Sigmoid colon (tissue), 4 donors: ENCODE measurements at regions not wholly inside any gene's neighbourhood (a gene's known extent, or its start where the extent isn't known, plus 50 kb on each side); places are given as distances from the start of the nearest gene placed in this dataset.

ENCODE experiments used
- CTCF ChIP-seq, 4 experiments: fragments of 450-650 bp in 3 of 4; fragments of 200-600 bp in 1 of 4; IDR thresholded peaks; one replicate each; pipeline ENCODE4 v1.5.1; 2016 to 2019; ENCODE audit warnings: antibody characterized with exemption in 4 of 4, mild to moderate bottlenecking in 3 of 4, moderate library complexity in 2 of 4
- EP300 ChIP-seq, 4 donors: sonication (generic); formaldehyde crosslinking; IDR thresholded peaks; one replicate each; pipeline ENCODE4 v1.6.1; 2017; ENCODE audit warnings: antibody characterized with exemption in 4 of 4
- POLR2AphosphoS5 ChIP-seq, 4 donors: sonication (generic); formaldehyde crosslinking; IDR thresholded peaks; one replicate each; pipeline ENCODE4 v1.6.1; 2017; ENCODE audit warnings: antibody characterized with exemption in 4 of 4

GRCh38 chr1:78339490-78339889 is 151.3 kb upstream of the PTGFR start:
- TF ChIP-seq CTCF (IDR thresholded peaks at IDR 0.05): no peak
- TF ChIP-seq POLR2AphosphoS5 (IDR thresholded peaks at IDR 0.05): no peak
- TF ChIP-seq EP300 (IDR thresholded peaks at IDR 0.05): no peak
